NCI-H345 treated with DMSO at 0.1 percent for 48 hours (cell line): ENCODE measurements at regions not wholly inside any gene's neighbourhood (a gene's known extent, or its start where the extent isn't known, plus 50 kb on each side); places are given as distances from the start of the nearest gene placed in this dataset.

ENCODE experiments used
- DNase-seq: peaks from one replicate; lab custom pipeline; 2025; ENCODE audit not compliant: unreplicated experiment; lab: John Stamatoyannopoulos, UW

DNA sequence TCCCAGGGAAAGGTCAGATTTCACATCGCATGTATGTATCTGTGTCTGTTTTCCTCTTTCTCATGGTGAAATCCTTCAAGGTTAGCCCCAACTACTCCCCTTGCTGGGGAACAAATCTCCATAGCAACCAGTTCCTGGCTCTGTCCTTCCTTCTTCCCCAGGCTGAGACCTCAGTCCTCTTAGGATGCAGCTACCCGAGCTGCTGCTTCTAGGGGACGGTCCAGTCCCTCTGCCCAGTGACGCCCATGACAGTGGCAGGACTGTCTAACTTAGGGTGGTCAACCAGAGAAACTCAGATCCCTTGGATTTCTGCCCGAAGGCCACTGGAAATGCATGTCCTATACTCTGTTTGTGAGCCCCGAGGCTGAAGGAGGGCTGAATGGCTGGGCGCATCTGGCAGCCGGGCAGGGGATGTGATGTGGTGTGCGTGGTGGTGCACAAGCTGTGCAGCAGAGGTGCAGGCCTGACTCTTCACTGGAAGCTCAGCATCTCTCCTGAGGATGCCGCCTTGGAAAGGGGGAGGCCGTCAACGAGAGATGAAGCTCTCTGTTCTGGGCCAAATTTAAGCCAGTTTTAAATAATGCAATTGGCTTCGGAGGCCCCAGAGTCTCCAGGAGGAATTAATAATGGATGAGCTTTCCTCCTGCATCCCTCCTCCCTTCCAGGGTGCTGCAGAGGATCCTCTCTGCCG lies 118.7 kb upstream of the B3GAT1 start:
- no peak for DNase-seq

DNA sequence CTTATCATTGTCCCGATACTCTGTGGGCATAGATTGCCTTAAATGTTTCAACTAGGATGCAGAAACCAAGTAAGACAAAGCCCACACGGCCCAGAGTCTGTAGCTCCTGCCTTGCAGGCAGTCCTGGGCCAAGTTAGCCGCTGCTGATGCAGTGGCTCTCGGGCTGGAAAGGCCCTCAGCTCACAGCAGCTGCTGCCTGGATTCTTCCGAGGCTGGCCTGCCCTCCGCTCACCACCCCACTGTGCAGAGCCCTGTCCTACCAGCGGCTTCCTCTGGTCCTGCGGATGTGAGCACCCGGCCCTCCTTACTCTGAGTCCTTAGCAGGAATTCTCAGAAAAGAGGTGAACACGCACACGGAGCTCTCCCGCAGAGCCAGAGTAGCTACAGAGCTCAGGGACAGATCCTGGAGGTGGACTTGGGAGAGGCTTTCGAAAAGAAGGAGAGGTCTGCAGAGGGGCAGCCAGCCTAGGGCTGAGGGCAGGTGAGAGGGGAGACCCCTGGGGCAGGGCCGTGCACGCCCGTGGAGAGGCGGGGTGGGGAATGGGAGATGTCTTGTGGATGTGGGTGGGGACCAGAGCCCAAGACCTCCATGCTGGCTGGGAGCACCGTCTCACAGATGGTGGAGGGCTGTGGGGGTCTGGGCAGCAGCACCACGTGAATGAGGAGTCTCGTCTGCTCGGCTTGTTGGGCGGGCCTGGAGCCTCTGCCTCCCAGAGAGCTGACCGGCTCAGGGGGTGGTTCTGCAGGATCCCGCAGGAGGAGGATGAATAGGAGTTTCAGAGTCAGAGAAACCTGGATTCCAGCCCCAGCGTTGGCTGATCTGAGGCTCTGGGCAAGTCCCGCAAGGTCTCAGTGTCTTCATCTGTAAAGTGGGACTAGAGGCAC lies 117.4 kb upstream of the B3GAT1 start:
- DNase-seq, result no peak

DNA sequence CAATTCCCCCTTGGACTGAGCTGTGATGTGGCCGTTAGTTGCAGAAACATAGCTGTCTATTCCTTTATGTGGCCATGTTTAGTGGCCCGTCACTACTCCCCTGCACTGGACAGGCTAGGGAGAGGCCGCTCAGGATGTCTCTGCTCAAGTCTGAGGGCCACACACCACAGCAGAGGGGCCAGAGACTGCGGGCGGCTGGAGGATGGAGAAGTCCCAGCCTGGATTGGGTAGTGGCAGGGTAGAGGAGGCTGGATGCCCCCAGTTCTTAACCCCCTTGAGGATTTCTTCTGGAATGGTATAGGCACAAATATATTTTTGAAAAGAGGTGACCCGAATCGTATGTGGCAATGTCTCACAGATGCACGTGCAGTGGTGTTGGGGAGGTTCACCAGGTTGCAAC lies 116.4 kb upstream of the B3GAT1 start:
- DNase-seq, result no peak

DNA sequence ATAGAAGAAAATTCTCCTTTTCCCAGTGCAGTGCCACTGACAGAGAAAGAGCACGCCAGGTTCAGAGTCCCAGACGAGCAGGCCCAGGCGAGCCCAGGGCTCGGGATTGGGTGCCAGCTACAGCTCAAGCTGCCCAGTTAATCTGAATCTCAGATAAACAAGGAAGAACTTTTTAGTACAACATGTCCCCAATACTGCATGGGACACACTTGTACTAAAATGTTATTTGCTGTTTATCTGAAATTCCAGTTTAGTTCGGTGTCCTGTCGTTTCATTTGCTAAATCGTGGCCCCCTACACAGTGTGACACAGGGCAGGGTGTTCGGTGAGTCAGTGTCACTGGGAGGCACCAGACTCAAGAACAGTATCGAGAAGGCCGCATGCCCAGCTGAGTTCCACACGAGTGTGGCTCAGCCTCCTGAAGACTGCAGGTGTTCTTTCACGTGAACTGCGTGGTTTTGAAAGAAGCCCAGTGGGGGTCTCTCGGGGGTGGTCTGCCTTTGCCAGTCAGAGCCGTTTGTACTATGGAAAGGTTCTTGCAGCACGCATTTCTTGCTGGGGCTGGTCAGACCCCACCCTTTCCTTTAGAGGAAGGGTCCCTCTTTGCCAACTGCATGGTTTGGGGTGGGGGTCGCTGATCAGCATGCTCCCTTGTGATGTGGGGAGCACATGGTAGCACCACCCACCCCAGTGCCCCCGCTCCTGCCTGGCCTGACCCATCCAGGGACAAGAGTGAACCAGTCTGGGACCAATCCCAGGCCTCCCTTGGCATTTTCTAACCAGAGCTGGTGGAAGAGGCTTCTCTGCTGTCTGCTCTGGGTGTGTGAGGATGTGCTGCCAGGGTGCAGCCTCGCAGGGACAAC lies 115.6 kb upstream of the B3GAT1 start:
- no peak for DNase-seq

DNA sequence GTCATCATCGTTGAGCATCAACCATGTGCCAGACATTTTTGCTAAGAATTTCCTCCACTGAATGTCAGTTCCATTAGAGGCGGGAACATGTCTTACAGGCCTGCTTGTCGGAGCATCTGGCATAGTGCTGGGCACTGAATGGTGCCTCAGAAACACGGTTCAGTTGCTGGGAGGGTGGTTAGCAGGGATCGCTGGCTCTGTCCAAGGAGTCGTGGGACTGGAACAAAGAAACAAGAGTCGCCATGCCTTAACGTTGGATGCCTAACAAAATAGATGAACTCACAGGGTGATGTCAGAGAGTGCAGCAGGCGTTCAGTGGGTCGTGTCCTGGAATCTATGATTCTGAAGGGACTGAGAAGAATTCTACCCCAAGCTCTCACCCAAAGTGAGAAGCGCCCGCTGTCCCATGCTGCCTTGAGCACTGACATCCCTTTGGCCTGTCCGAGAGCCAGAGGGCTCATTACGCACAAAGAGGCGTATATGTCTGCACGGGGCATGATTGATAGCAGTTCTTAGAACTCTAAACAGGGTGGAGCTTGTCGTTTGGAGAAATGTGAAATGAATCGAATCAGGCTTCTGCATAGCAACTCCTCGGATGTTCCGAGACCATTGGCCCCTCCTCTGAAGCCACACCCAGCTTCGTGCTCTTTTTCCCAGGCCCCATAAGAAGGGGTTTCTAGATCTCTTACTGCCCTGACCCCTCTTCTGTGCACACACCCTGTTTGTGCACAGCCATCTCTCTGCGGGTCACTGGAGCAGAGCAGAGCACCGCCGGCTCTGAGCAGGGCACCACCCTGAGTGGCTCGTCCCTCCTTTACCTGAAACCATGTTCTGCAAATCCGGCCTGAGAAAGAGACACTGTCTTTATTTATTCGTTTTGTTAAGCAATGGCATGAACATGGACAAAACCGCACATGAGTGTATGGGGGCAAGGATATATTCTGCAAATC lies 113.1 kb upstream of the B3GAT1 start:
- DNase-seq, result no peak

DNA sequence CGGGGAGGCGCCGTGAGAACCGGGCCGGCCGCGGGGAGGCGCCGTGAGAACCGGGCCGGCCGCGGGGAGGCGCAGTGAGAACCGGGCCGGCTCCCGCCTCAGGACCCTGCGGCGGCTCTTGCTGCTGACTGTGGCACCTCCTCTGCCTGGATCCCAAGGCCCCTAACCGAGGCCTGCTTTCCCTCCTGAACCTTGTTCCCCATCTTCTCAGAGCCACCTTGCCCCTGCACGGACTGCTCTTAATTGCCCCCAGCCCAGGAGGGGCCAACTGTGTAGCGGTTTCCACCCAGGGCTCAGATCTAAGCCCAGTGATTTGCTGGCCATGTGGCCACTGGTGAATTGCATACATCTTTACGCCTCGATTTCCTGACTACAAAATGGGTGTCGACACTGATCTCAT lies 112.2 kb upstream of the B3GAT1 start:
- no peak for DNase-seq

DNA sequence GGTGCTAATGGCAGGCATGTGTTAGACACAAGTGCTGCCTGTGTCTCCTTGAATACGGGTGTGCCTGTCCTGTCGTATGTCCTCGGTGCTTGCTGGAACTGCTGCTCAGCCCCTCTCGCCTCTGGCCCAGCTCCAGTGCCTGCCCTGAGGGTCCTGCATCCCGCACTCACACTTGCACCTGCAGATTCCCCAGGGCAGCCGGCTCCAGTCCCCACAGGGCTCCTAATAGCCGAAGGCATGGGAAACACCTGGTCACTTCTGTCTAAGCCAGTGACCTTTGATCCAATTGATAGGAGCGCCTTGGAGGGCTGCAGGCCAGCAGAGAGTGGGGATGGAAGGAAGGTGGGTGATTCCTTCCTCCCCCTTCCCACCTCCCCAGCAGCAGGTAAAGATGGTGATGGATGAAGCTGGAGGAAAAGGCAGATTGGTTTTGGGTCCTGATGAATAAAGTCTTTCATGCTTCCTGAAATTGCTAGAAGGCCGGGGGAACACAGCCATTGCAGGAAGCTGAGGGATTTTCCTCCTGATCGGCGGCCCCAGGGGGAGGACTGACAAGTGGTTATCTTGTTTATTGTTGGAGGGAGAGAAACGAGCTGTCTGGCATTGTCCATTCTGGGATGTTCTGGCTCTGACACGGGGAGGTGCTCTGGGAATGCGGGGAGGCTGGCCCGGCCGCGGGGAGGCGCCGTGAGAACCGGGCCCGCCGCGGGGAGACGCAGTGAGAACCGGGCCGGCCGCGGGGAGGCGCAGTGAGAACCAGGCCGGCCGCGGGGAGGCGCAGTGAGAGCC lies 110.9 kb upstream of the B3GAT1 start:
- no peak for DNase-seq

DNA sequence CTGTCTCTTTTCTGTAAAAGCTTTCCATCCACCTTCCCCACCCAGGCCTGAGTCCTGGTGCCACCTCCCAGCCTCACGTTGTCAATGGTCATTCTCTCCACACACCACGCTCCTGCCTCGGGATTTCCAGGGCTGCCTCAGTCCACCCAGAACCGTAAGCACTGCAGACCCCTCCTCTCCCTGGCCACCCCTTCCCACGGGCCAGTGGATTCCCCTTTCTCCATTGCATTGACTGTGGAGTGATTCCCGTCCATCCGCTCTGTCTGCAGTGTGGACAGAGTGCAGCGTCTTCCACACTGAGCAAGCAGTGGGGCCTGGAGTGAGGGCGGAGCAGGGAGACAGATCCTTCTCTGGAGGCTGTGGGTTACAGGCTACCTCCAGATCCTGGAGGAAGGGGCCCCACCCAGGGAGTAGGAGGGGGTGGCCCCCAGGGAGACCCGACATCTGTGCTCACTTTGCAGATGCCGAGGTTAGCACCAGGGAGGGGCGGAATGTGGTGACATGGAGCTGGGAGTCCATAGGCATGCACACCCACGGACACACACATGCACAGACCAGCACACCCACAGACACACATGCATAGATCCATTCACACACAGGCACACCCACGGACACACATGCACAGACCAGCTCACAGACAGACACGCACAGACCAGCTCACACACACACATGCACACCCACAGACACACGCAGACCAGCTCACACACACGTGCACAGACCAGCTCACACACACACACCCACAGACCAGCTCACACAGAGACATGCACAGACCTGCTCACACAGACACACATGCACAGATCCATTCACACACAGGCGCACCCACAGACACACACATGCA lies 109.6 kb upstream of the B3GAT1 start:
- DNase-seq, result no peak

DNA sequence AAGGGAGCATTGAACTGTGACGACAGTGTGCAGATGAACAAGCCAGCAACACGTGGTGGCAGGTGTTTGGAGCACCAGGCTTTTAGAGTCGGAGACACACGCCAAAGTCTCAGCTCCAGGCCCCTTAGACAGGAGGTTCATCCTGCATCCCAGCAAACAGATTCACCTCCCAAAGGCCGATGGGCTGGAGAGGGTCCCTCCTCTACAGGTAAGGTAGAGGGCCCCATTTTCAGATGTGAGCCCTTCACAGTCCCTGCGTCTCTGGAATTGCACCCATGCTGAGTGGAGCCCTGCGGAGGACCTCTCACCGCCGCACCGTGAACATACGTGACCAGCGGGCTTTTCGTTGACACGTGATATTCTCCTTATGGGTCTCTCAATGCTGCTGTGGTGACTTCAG lies 109.0 kb upstream of the B3GAT1 start:
- DNase-seq, result no peak

DNA sequence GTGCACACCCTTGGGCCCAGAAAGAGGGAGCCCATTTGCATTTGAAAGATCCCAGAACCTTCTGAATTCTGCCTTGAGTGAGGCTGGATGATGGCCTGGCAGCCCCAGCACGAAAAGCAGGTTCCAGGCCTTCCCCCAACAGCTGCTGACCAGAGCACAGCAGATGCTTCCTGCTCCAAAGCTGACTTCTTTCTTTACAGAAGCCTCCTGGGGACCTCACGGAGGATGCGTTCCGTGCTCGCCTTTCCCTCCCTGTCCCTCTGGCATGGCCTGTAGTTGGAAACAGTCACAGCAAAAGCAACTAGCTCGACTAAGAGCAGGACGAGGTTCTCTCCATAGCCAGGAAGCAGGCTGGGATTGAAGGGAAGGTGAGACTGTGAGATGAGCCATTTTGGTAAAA lies 107.7 kb upstream of the B3GAT1 start:
- DNase-seq, result no peak

DNA sequence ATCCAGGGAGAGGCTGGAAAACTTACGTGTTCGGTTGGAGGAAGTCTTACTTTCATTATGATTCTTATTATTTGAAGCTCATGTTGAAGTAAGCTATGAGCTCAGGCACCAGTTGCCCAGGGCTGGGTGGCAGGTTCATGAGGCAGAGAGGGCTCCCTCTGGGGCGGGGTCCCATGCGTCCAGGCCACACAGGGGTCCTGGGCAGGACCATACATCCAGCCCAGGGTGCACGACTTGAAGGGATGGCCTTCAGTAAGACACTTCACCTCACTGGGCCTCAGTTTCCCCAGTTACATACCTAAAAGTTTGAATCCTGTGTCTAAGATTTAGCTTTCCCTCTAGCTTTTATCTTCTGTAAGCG lies 107.3 kb upstream of the B3GAT1 start:
- no peak for DNase-seq

DNA sequence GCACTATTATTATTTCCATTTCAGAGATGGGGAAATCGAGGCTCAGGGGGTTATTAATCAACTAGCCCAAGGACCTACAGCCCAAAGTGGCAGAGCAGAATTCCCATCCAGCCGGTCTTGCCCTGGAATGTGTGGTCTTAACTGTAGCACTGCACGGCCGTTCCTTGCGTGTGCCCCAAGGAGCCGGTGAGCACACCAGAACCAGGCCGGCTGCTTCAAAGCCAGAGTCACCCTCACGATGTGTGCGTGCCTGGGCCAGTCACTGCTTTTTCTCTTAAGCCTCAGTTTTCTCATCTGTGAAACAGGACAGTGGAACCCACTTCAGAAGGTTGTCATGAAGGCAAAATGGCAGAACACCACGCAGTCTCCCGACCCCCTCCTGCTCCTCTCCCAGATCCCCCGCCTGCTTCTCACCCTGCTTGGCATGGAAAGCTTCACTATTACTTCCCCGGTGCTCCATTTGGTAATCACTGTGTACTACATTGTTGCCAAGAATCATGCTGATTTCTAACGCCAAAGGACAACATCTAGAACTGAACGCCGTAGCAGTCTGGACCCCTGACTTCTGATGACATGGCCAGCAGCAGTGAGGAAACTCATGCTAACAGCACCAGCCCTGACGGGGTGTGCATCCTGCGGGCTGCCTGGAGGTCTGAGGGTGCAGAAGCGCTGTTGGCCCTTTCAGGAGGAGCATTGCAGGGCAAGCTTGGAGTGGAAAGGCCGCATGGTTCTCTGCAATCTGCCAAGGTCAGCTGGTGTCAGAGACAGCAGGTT lies 106.8 kb upstream of the B3GAT1 start:
- DNase-seq, result no peak

DNA sequence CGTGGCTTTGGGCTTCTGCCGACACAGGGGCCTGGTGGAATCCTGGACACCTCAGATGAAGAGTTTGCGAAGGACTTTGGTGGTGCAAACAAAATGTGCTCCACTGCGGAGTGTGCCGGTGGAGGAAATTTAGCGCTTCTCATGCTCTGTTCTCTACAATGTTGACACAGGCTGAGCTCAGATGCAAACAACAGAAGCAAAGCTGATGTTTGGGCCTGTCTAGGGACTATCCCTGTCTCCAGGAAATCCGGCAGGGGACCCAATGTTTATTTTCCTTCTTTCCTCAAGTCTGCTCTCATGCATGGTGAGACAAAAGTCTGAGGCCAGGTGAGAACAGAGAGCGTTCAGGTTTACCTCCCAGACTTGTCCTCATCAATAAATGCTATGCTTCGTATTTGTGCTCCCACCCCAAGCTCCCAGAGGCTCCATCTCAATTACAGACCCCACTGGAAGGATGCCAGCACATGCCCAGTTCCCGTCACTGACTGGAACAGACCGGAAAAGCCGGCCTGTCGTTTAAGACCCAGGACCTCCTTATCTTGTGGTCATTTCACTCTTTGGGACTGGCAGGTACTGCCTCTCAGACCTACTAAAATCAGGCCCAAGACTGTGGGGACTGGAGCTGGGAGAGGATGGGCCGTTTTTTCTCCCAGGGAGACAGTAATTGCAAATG lies 105.7 kb upstream of the B3GAT1 start:
- DNase-seq, result peak; percentile 24

DNA sequence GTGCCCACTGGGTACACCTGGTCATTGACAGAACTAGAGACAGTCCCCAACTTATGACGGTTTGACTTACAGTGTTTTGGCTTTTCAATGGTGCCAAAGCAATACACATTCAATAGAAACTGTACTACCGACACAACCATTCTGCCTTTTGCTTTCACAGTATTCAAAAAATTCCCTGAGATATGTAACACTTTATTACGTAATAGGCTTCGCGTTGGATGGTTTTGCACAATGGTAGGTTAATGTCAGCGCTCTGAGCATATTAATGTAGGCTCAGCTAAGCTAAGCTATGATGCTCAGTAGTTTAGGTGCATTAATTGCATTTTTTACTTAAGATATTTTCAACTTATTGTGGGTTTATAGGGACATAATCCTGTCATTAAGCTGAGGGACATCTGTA lies 105.1 kb upstream of the B3GAT1 start:
- DNase-seq, result no peak

DNA sequence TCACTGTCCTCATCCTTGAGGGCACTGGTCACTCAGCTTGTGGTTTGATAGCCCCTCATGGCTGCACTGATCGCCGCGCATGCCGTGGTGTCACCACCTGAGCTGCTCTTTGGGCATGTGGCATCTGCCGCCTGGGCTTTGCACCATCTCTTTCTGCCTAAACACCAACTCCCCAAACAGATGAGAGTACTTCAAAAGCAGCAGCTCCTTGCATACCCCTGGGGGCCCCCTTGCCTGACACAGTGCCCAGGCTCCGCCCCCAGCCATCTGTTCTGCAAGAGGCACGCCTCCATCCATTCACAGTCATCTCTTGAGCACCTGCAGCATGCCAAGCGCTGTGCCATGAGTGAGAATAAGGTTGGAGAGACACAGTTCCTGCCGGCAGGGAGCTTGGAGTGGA lies 104.5 kb upstream of the B3GAT1 start:
- DNase-seq, result peak; percentile 39

DNA sequence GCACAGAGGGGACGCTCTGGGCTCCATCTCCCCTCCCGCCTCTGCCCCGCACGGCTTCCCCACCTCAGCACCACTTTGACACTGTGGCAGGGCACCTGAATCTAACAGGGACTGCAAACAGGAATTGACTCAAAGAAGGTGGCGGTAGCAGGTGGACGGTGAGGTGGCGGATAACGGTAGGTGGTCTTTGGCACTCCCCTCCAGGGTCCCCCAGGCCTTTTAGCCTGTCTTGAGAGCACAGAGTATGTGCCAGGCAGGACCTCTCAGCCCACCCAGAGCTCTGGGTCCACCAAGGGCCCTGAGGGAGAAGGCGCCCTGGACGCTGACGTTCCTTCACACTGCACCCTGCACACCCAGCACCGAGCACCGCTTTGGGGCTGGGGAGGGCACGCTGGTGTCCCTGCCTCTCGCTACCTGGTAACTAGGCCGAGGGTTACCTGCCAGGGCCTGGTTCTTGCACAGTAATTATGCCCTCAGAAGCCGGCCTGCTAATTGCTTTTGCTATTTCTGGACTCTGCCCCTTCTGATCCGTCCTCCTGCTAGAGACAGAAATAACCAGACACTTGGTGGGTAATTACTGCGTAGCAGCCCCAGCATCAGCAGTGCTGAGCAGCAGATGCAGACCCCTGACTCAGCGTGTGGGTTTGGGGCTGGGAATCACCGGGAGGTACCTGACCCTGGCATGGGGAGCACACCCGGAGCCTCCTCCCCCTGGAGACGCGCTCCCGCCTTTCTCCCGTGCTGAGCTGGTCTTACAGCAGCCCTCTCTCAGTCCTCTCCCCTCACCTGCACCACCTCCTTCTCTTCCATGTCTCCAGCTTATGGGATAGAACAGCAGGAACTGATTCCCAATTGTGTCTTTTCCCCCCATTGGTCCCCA lies 103.3 kb upstream of the B3GAT1 start:
- no peak for DNase-seq
